ENCODE measurements at regions not wholly inside any gene's neighbourhood (a gene's known extent, or its start where the extent isn't known, plus 50 kb on each side); places are given as distances from the start of the nearest gene placed in this dataset.
"Not testable (repeated sequence)": the region's sequence is repeated elsewhere in the genome, so short reads cannot be mapped to it uniquely, and the experiment has no call there.

- H3K4me1 ChIP-seq (ENCODE audit: control insufficient read depth, insufficient read depth, low read length): no peaks in the 10 kb centered on the region
- no peak for DNase-seq (ENCODE audit: low read depth, low spot score)
- WGBS (ENCODE audit: insufficient coverage, insufficient read length): no CpG with 5 or more reads among the region's 15 CpGs
- H3K4me3 ChIP-seq (ENCODE audit: low read length): peak overlapping the region; percentile 88; the same call in 1 of the 2 replicates
- H3K27me3 ChIP-seq (ENCODE audit: control insufficient read depth, insufficient read depth, low read length): peaks cover 10% of the 10 kb centered on the region
- H3K36me3 ChIP-seq (ENCODE audit: control insufficient read depth, insufficient read depth, low read length): no peaks in the 10 kb centered on the region
- H3K27ac ChIP-seq (ENCODE audit: low read length): no peak overlapping the region
- no peaks in the 10 kb centered on the region for H3K9me3 ChIP-seq (ENCODE audit: control insufficient read depth, insufficient read depth, low read length)
Measured at GRCh38 chr6:26754212-26754611, 94.7 kb upstream of the ZNF322 start.

- H3K27ac ChIP-seq (ENCODE audit: low read length); DNase-seq (ENCODE audit: low read depth, low spot score); H3K9me3 ChIP-seq (ENCODE audit: control insufficient read depth, insufficient read depth, low read length); H3K4me1 ChIP-seq (ENCODE audit: control insufficient read depth, insufficient read depth, low read length); H3K36me3 ChIP-seq (ENCODE audit: control insufficient read depth, insufficient read depth, low read length): not testable (repeated sequence)
- Histone ChIP-seq H3K27me3 (ENCODE audit: control insufficient read depth, insufficient read depth, low read length) (peaks cover 10% of the 10 kb centered on the region), H3K4me3 (ENCODE audit: low read length) (peak overlapping the region; percentile 88; the same call in 1 of the 2 replicates)
- WGBS (ENCODE audit: insufficient coverage, insufficient read length): no CpG with 5 or more reads among the region's 20 CpGs
Measured at GRCh38 chr6:26754801-26755200, 95.3 kb upstream of the ZNF322 start.

- H3K9me3 ChIP-seq (ENCODE audit: control insufficient read depth, insufficient read depth, low read length); H3K4me1 ChIP-seq (ENCODE audit: control insufficient read depth, insufficient read depth, low read length); DNase-seq (ENCODE audit: low read depth, low spot score); H3K36me3 ChIP-seq (ENCODE audit: control insufficient read depth, insufficient read depth, low read length); H3K27ac ChIP-seq (ENCODE audit: low read length): not testable (repeated sequence)
- Histone ChIP-seq H3K27me3 (ENCODE audit: control insufficient read depth, insufficient read depth, low read length) (peaks cover 10% of the 10 kb centered on the region), H3K4me3 (ENCODE audit: low read length) (peak overlapping the region; percentile 69; the same call in 1 of the 2 replicates)
- WGBS (ENCODE audit: insufficient coverage, insufficient read length): no CpG with 5 or more reads among the region's 29 CpGs
Measured at GRCh38 chr6:26756067-26756805, 96.7 kb upstream of the ZNF322 start.

- no CpG with 5 or more reads among the region's 36 CpGs for WGBS (ENCODE audit: insufficient coverage, insufficient read length)
- H3K27me3 ChIP-seq (ENCODE audit: control insufficient read depth, insufficient read depth, low read length): not testable (repeated sequence)
Measured at GRCh38 chr6:26766203-26766902, 106.8 kb upstream of the ZNF322 start.

GRCh38 chr6:26770941-26771666, 111.6 kb upstream of the ZNF322 start:
- H3K4me3 ChIP-seq (ENCODE audit: low read length); H3K27ac ChIP-seq (ENCODE audit: low read length); H3K4me1 ChIP-seq (ENCODE audit: control insufficient read depth, insufficient read depth, low read length); H3K27me3 ChIP-seq (ENCODE audit: control insufficient read depth, insufficient read depth, low read length); H3K36me3 ChIP-seq (ENCODE audit: control insufficient read depth, insufficient read depth, low read length); DNase-seq (ENCODE audit: low read depth, low spot score); H3K9me3 ChIP-seq (ENCODE audit: control insufficient read depth, insufficient read depth, low read length): not testable (repeated sequence)
- WGBS (ENCODE audit: insufficient coverage, insufficient read length): no CpG with 5 or more reads among the region's 31 CpGs

More at GRCh38 chr6:26766203-26766902, 106.8 kb upstream of the ZNF322 start:
- not testable (repeated sequence) for H3K36me3 ChIP-seq (ENCODE audit: control insufficient read depth, insufficient read depth, low read length); H3K4me3 ChIP-seq (ENCODE audit: low read length); H3K27ac ChIP-seq (ENCODE audit: low read length); DNase-seq (ENCODE audit: low read depth, low spot score); H3K9me3 ChIP-seq (ENCODE audit: control insufficient read depth, insufficient read depth, low read length); H3K4me1 ChIP-seq (ENCODE audit: control insufficient read depth, insufficient read depth, low read length)

GRCh38 chr6:26773414-26773813, 113.9 kb upstream of the ZNF322 start:
- not testable (repeated sequence) for H3K9me3 ChIP-seq (ENCODE audit: control insufficient read depth, insufficient read depth, low read length); DNase-seq (ENCODE audit: low read depth, low spot score); H3K4me1 ChIP-seq (ENCODE audit: control insufficient read depth, insufficient read depth, low read length); H3K4me3 ChIP-seq (ENCODE audit: low read length); H3K27ac ChIP-seq (ENCODE audit: low read length); H3K27me3 ChIP-seq (ENCODE audit: control insufficient read depth, insufficient read depth, low read length); H3K36me3 ChIP-seq (ENCODE audit: control insufficient read depth, insufficient read depth, low read length)
- WGBS (ENCODE audit: insufficient coverage, insufficient read length): no CpG with 5 or more reads among the region's 12 CpGs

- not testable (repeated sequence) for H3K27ac ChIP-seq (ENCODE audit: low read length); H3K27me3 ChIP-seq (ENCODE audit: control insufficient read depth, insufficient read depth, low read length); H3K36me3 ChIP-seq (ENCODE audit: control insufficient read depth, insufficient read depth, low read length); H3K4me3 ChIP-seq (ENCODE audit: low read length); H3K9me3 ChIP-seq (ENCODE audit: control insufficient read depth, insufficient read depth, low read length); DNase-seq (ENCODE audit: low read depth, low spot score); H3K4me1 ChIP-seq (ENCODE audit: control insufficient read depth, insufficient read depth, low read length)
- no CpG with 5 or more reads among the region's 21 CpGs for WGBS (ENCODE audit: insufficient coverage, insufficient read length)
Measured at GRCh38 chr6:26780563-26780962, 121.0 kb upstream of the ZNF322 start.

GRCh38 chr6:26795474-26796307, 136.1 kb upstream of the ZNF322 start:
- not testable (repeated sequence) for H3K4me1 ChIP-seq (ENCODE audit: control insufficient read depth, insufficient read depth, low read length); H3K36me3 ChIP-seq (ENCODE audit: control insufficient read depth, insufficient read depth, low read length); H3K4me3 ChIP-seq (ENCODE audit: low read length); H3K27me3 ChIP-seq (ENCODE audit: control insufficient read depth, insufficient read depth, low read length); H3K27ac ChIP-seq (ENCODE audit: low read length); H3K9me3 ChIP-seq (ENCODE audit: control insufficient read depth, insufficient read depth, low read length); DNase-seq (ENCODE audit: low read depth, low spot score)
- no CpG with 5 or more reads among the region's 10 CpGs for whole genome bisulfite sequencing (ENCODE audit: insufficient coverage, insufficient read length)

- H3K36me3 ChIP-seq (ENCODE audit: control insufficient read depth, insufficient read depth, low read length); H3K27me3 ChIP-seq (ENCODE audit: control insufficient read depth, insufficient read depth, low read length); H3K4me1 ChIP-seq (ENCODE audit: control insufficient read depth, insufficient read depth, low read length); DNase-seq (ENCODE audit: low read depth, low spot score); H3K4me3 ChIP-seq (ENCODE audit: low read length); H3K27ac ChIP-seq (ENCODE audit: low read length); H3K9me3 ChIP-seq (ENCODE audit: control insufficient read depth, insufficient read depth, low read length): not testable (repeated sequence)
- WGBS (ENCODE audit: insufficient coverage, insufficient read length): no CpG with 5 or more reads among the region's 17 CpGs
Measured at GRCh38 chr6:26799903-26800633, 140.5 kb upstream of the ZNF322 start.
